SK-MEL-5 (cell line): ENCODE measurements at regions not wholly inside any gene's neighbourhood (a gene's known extent, or its start where the extent isn't known, plus 50 kb on each side); places are given as distances from the start of the nearest gene placed in this dataset.

Experiments used
- DNase-seq: peaks from one replicate; pipeline ENCODE4 v3.0.0-alpha.2; 2016; ENCODE audit warnings: low read depth, low spot score
- in situ Hi-C: cut with HindIII; loops from 2 replicates; pipeline ENCODE4 v1.10.0; 2016; ENCODE audit warnings: low sequenced_read_pairs, high pct_unique_total_duplicates, low pct_unique_long_range_greater_than_20kb

DNA sequence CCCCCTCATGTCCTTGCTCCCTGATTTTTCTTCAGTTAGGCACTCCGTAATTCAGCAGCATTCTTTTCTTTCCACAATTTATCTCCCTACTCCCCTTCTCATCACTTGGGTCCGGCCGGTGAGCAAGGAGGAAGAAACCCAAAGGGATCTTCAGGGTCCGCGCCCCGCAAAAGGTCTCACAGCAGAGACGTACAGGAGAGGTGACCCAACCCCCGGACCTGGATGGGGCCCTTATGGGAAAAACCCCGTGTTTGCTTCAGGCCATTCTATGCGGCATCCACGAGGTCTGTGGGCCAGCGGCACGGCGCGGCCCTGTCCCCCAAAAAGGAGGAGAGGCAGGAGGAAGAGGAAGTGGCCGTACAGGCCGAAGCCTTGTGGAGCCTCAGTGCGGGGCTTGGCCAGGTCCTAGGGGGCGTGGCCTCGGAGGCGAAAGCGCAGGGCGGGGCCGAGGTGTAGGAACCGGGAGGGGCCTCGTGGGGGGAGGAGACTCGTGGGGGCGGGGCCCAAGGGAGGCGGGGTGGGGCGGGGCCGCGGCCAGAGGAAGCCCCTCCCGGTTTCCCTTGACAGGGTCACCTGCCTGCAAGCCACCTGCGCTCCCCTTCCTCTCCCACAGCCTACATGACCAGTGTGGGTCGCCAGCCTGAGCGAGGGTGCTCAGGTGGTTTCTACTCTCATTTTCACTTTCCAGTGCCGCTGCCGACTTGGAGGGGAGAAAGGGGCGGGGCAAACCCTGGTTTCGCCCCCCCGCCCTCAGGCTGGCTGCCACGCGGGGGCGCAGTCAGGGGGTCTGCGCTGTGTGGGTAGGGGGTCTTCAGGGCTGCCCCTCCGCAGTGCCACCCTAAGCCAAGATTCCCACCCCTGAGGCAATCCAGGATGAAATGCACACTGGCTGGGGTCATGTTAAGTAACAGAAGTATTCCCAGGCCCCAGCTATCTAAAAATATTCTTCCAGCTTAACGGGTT is 156.4 kb upstream of the XPO1 start:
- DNase-seq, result peak; percentile 92
- in situ Hi-C loops, result no loop called here

DNA sequence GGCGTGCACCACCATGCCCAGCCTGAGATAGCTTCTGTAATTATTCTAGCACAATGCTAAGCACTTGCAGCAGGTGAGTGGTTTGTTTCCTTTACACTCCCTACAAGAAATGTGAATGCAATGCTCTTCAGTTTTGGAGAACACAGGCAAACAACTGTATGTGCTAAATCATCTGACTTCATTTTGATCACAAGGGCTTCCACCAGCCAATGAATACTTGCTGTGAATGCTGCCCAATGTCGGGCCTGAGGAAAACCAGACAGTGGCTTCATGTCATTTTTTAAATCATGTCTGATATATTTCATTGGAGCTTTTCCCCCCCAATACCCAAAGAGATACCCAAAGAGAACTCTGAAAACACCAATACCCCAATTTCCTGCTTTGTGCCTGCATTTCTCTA is 155.6 kb upstream of the XPO1 start:
- no peak for DNase-seq
- in situ Hi-C loops, result no loop called here

DNA sequence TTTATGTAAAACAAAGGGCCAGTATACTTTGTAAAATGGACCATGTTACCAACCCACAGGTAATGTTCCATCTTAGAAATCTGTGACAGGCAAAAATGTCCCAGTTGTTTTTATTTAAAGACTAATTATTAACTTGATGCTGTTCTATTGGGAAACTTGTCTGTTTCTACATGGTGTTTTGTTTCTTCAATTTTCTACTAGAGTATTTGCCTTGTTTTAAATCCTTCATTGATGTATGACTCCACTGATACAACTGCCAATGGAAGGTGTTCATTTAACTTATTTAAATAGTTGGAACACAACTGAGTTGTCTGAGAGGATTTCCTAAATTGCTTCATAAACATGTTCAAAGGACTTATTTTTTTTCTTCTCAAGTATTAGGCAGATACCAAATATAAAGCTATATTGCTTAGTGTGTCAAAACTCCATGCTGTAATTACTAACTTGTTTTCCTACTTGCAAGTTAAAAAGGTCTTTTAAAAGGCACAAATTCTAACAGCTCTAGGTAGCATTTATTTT is 152.0 kb upstream of the XPO1 start:
- in situ Hi-C loops, result no loop called here
- DNase-seq, result no peak

DNA sequence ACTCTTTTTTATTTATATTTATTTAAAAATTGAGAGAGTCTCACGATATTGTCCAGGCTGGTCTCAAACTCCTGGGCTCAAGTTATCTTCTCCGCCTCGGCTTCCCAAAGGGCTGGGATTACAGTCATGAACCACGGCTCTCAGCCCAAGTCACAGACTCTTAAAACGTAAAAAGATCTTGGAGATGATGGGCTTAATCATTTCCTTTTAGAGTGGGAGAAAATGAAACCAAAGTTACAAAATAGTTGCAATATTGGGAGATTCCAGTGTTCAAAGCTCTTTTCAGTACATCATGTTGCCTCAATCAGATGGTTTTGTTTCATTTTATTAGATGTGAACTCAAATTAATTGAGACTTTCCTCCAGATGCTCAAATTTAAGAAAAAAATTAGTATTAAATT is 151.4 kb upstream of the XPO1 start:
- DNase-seq, result no peak
- in situ Hi-C loops, result no loop called here

DNA sequence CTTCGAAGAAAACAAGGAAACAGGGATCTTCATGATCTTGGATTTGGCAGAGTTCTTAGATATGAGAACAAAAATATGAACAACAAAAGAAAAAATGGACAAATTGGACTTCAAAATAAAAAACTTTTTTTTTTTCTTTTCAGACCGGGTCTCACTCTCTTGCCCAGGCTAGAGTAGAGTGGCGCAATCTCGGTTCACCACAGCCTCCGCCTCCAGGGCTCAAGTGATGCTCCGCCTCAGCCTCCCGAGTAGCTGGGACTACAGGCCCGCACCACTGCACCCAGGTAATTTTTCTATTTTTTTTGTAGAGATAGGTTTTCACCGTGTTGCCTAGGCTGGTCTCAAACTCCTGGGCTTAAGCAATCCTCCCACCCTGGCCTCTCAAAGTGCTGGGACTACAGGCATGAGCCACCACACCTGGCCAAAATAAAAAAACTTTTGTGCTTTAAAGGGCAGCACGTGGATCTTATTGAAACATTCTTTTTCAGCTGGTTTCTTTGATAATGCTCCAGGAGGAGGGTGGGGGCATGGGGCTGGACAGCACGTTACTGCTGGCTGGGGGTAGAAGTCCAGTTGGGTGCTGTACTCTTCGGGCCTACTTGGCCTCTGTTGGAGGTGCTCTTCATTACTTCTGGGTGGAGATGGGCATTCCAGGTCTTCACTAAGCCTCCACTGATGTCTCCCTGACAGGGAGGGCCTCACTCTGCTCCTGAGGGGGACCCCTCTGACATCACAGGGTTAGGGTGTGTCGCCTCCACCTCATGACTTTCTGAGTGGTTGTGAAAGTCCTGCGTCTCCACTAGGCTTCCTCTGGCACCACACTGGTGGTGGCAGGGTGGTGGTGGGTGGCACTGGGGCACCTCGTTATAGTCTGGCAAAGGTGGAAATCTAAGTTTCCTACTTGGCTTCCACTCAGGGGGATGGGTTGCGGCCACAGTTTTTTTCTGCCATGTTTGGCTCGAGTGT is 150.5 kb upstream of the XPO1 start:
- in situ Hi-C loops, result no loop called here
- no peak for DNase-seq

DNA sequence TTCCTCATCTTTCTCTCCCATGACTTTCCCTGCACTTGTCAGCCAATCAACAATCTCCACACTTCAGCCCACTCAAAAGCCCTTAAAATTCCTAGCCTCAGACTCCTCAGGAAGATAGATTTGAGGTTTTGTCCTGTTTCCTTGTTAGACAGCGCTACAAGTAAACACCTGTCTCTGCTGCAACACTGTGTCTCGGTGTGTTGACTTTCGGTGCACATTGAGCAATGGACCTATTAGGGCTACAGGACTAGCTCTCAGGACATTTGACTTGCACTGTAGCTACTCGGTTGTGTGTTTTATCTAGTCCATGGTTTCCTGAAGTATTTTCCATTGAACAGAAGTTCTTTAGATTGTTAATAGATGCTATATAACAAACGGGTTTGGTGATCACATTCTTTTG is 140.9 kb upstream of the XPO1 start:
- no peak for DNase-seq
- in situ Hi-C loops, result no loop called here

DNA sequence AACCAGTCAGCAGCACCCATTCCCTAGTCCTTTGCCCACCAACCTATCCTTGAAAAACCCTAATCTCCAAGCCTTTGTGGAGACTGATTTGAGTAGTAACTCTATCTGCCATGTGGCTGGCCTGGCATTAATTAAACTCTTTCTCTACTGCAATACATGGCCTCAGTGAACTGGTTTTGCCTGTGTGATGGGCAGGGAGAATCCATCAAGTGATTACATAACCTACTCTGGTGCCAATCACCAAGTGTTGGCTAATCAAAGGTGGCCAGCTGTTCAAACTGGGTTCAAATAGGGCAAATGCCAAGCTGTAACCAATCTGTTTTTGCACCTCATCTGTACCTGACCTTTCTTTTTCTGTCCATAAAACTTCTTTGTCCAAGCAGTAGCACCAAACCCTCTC is 139.8 kb upstream of the XPO1 start:
- no peak for DNase-seq
- in situ Hi-C loops, result no loop called here

DNA sequence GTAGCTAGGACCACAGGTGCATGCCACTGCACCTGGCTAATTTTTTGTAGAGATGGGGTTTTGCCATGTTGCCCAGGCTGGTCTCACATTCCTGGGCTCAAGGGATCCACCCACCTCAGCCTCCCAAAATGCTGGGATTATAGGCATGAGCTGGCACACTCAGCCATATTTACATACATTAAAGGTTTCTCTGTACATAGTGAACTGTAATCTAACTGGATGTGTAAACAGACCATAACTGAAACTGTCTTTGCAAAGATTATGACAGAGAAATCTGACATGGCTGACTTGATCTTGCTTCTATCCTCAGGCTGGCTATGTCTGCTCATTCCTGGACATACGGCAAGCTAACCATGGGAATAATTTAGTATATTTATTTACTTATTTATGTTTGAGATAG is 139.2 kb upstream of the XPO1 start:
- DNase-seq, result no peak
- in situ Hi-C loops, result no loop called here

DNA sequence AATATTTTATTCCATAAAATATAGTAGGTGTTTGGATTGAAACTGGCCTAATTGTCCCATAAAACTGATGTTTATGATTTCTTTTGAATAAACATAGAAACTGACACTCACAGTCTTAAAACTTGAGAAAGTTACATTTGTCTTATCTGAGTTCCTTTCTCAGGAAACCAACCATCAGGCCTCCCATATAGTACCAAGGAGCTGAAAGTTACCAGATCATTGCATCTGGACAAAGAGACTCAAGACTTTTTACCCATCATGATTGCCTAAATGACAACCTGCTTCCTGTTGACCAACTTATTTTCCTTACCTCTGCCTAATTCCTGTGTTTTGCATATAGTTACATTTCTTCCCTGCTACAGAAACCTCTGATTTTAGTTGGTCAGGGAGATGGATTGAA is 137.0 kb upstream of the XPO1 start:
- in situ Hi-C loops, result no loop called here
- no peak for DNase-seq

DNA sequence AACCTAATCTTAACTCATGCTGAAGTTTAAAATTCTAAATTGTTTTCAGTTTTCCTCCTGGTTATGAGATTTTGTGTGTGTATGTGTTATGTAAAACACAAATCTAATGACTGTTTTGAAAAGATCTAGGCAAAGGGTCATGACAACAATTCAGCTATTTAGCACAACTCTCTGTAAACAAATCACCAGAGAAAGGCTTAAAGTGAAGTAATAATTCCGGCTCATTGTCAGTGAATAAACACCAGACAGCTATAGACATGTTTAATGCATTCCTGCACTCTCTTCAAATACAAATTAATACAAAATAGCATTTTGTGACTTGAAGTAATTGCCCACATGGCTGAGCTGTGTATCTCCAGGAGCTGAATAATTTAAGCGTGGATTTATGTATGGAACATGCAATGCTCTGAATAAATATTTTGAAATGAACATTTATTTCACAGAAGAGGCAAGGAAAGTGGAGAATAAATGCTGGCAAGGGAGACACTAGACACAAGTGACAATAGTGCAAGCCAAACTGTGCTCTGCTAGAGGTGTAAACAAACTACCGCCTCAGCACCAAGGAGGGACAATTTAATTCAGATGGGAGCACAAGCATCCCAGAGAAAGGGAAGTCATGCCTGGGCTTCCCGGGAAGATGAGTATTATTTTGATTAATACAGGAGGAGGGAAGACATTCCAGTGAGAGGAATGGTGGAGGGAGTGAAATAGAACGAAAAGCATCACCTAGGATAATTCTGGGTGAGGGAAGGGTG is 133.6 kb upstream of the XPO1 start:
- peak; percentile 32 for DNase-seq

DNA sequence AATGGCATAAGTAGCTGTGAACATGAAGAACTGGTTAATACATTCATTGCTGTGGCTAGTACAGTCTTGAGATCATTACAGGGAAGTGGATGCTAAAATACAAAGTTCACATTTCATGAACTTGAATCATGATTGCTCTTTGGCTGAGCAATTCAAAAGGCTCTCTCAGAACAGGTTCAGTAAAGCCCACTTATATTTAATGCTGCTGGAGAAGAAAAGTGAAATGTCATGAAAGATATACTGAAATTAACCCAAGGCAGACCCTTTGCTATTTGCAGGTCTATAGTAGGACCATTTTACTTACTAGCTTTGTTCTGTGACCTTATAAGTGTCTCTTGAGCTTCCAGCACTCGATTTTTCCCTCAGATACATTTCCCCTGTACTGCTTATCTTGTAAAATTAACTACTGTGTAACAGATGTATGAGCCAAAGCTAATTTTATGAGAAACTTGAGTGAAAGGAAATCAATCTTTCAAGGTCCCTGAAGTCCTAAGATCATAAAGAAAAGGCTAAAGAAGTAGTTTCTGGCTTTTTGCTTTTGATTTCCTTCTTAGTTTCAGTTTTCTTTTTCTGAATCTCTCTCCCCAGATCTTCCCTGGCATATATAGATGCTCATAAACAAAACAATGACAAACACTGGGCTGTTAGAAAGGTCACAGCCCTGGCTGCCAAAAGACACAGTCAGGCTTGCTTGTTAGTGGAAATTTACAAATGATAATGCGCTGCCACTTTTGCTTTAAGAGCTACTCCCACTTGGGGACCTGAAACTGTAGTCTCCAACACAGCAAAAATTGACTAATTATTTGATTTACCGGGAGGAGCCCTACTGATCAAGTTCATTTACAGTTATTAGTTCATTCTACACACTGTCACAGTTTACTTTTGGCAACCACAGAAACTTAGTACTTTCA is 132.7 kb upstream of the XPO1 start:
- in situ Hi-C loops, result no loop called here

More for the DNA sequence above, 133.6 kb upstream of the XPO1 start:
- in situ Hi-C loops, result no loop called here

DNA sequence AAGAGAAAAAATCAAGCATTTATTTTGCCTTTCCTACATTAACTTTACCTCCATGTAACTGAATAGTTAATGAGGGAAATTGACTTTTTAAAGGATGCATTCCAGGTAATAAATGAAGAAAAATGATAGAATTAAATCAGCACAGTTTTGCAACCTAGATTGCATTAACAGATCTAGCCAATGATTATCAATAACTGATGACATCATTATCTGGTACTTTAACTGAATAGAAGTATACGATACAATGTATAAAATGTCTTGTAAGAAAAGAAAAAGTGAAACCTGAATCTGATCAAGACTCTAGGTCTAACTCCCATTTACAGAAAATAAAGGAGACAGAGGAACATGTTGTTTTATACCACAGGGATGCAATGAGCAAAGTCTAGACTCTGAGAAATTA is 126.0 kb upstream of the XPO1 start:
- in situ Hi-C loops, result no loop called here

More for the DNA sequence above, 132.7 kb upstream of the XPO1 start:
- peak; percentile 52 for DNase-seq

DNA sequence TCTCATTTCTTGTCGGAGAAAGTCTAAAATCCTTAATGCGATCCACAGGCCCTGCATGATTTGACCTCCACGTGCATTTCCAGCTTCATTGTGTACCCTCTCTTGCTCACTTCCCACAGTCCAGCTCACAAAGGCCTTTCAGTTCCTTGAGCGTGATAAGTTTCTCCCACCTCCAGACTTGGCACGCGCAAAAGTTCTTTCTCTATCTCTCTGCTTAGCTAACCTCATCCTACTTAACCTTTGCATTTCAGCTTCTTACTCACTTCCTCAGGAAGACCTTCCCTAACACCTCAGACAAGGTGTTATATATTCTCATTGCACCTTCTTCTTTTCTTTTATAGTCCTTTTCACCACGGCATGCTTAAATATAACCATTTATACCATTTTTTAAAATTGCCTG is 124.8 kb upstream of the XPO1 start:
- DNase-seq, result peak; percentile 58
- in situ Hi-C loops, result no loop called here

More for the DNA sequence above, 126.0 kb upstream of the XPO1 start:
- DNase-seq, result no peak

DNA sequence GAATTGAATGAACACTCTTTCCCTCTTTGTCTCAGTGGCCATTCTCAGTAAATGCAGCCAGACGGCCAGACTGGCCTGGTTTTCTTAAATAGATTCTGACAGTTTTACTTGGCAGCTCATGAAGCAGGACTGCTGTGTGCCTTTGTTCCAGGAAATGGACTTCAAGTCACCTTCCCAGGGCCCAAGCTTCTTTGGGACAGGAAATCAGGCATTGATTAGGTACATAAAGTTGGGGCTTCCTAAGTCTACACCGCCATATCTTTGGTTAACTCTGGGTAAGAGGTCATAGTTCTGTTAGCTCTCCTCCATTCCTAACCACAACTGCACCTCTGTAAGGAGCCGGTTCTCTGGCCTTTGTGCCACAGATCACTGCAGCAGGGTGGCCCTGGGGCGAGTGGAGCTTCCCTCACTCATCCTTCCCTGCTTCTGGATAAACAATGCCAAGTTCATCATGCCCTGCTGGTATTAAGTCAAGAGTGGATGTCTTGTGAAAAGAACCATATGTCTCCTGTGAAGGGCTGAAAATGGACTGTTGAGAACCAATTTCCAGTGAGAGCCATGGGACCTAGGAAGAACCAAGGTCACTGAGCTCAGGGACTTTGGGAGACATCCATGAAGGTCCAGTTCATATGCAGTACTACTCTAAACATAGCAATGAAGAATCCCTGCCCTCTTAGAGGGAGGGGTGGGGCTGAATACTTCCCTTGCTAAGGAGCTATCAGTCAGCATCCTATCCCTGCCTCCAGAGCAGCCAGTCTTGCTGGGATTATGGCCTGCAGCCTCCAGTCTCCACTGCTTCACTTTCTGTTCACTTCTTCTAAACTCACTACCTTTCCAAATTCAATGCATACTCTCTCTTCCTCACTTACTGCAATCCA is 122.6 kb upstream of the XPO1 start:
- in situ Hi-C loops, result no loop called here
- peak; percentile 47 for DNase-seq

DNA sequence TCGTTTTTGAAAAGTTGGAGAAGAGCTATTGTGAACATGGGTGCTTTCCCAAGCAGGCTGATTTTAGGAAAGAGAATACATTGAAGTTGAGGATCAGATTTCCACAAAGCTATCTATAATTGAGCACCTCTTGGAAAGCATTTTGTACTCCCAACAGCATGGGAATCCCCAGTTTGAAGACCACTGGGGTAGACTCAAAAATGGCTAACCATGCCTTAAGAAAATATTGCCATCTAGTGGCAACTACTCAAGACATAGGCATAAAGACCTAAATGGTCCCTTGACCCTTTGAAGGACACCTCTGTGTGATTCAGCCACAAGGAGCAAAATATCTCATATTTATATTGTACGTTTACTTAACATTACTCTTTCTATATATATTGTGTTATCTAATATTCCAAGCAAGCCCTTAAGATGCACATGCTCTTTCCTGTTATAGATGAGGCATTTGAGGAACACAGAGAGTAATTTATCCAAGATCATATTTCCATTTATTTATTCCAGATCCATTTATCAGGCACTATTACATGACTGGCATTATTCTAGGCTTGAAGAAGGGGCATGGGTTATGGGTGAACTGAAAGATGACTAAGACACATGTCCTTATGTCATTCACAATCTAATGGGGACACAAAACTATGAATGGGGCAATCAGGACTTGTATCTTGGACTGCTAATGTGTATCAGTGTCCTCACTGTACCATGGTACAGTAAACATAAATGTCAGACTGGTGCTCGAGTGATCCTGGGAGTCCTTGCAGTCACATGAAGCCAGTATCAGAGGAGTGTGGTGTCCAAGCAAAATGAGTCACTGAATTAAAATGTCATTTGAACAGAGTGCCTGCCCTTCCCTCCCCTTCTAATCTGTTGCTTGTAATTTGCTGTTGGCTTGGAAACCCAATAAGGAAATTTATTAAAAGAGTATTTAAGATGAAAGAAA is 121.0 kb upstream of the XPO1 start:
- peak; percentile 86 for DNase-seq
- in situ Hi-C loops, result no loop called here
